Suprapubic skin (tissue), 4 donors: ENCODE measurements at regions not wholly inside any gene's neighbourhood (a gene's known extent, or its start where the extent isn't known, plus 50 kb on each side); places are given as distances from the start of the nearest gene placed in this dataset.

Experiments
- DNase-seq, 2 donors: peaks; one replicate each; pipeline ENCODE4 v3.0.0-alpha.2; 2019; ENCODE audit warnings: low spot score in 2 of 2
- H3K27ac ChIP-seq: fragments of 200-600 bp; sonication (generic); one replicate; pipeline ENCODE4 v1.5.1; 2019
- H3K27me3 ChIP-seq: fragments of 200-600 bp; sonication (generic); one replicate; pipeline ENCODE4 v1.5.1; 2019
- H3K36me3 ChIP-seq: fragments of 200-600 bp; sonication (generic); one replicate; pipeline ENCODE4 v1.5.1; 2019
- H3K4me1 ChIP-seq: fragments of 200-600 bp; sonication (generic); one replicate; pipeline ENCODE4 v1.5.1; 2019
- H3K4me3 ChIP-seq: fragments of 200-600 bp; sonication (generic); one replicate; pipeline ENCODE4 v1.5.1; 2019; ENCODE audit warnings: mild to moderate bottlenecking
- H3K9me3 ChIP-seq: fragments of 200-600 bp; sonication (generic); one replicate; pipeline ENCODE4 v1.5.1; 2019
- CTCF ChIP-seq, 2 donors: fragments of 200-600 bp in 1 of 2; fragments of 450-650 bp in 1 of 2; sonication (generic) in 1 of 2; IDR thresholded peaks; one replicate each; pipeline ENCODE4 v1.5.1; 2016 to 2019; ENCODE audit warnings: antibody characterized with exemption in 2 of 2, mild to moderate bottlenecking in 1 of 2, moderate library complexity in 1 of 2
- EP300 ChIP-seq: sonication (generic); formaldehyde crosslinking; IDR thresholded peaks from one replicate; pipeline ENCODE4 v1.6.1; 2017; ENCODE audit warnings: antibody characterized with exemption
- POLR2A ChIP-seq, 2 donors: fragments of 450-650 bp; IDR thresholded peaks; one replicate each; pipeline ENCODE4 v1.6.1; 2017; ENCODE audit warnings: antibody characterized with exemption in 2 of 2, mild to moderate bottlenecking in 2 of 2, moderate library complexity in 2 of 2
- POLR2AphosphoS5 ChIP-seq, 3 donors: sonication (generic); formaldehyde crosslinking; IDR thresholded peaks; one replicate each; pipeline ENCODE4 v1.6.1; 2017; ENCODE audit warnings: antibody characterized with exemption in 3 of 3
- WGBS: methylation state at CpG from one replicate; pipeline ENCODE4 v1.1.5; 2018; 5-methylcytosine and 5-hydroxymethylcytosine counted together

GRCh38 chr16:80071964-80072456 lies 468.8 kb upstream of the DYNLRB2 start:
- Histone ChIP-seq H3K27ac (no peak overlapping the region), H3K4me1 (no peaks in the 10 kb centered on the region), H3K4me3 (no peak overlapping the region), H3K27me3 (no peaks in the 10 kb centered on the region), H3K36me3 (no peaks in the 10 kb centered on the region), H3K9me3 (no peaks in the 10 kb centered on the region)
- TF ChIP-seq CTCF (IDR thresholded peaks at IDR 0.05) (no peak), POLR2AphosphoS5 (IDR thresholded peaks at IDR 0.05) (no peak), EP300 (no peak), POLR2A (IDR thresholded peaks at IDR 0.05) (no peak)
- no peak for DNase-seq
- 84% methylated on average over 5 of the region's 5 CpGs for WGBS

GRCh38 chr16:80066805-80067580 lies 466.5 kb upstream of the MAF start:
- 58% methylated on average over 12 of the region's 12 CpGs for WGBS
- Histone ChIP-seq H3K27me3 (no peaks in the 10 kb centered on the region), H3K4me1 (no peaks in the 10 kb centered on the region), H3K9me3 (no peaks in the 10 kb centered on the region), H3K4me3 (no peak overlapping the region), H3K36me3 (no peaks in the 10 kb centered on the region), H3K27ac (no peak overlapping the region)
- TF ChIP-seq CTCF (IDR thresholded peaks at IDR 0.05) (no peak), POLR2AphosphoS5 (IDR thresholded peaks at IDR 0.05) (no peak), EP300 (no peak), POLR2A (IDR thresholded peaks at IDR 0.05) (no peak)
- DNase-seq = no peak

GRCh38 chr16:80065541-80065940 lies 465.0 kb upstream of the MAF start:
- DNase-seq = no peak
- H3K36me3 ChIP-seq = no peaks in the 10 kb centered on the region
- no peaks in the 10 kb centered on the region for H3K4me1 ChIP-seq
- H3K27ac ChIP-seq = no peak overlapping the region
- TF ChIP-seq EP300 (no peak), POLR2AphosphoS5 (IDR thresholded peaks at IDR 0.05) (no peak), CTCF (IDR thresholded peaks at IDR 0.05) (no peak), POLR2A (IDR thresholded peaks at IDR 0.05) (no peak)
- no peak overlapping the region for H3K4me3 ChIP-seq
- H3K27me3 ChIP-seq = no peaks in the 10 kb centered on the region
- 74% methylated on average over 3 of the region's 3 CpGs for WGBS
- H3K9me3 ChIP-seq = no peaks in the 10 kb centered on the region

GRCh38 chr16:80063713-80064069 lies 463.2 kb upstream of the MAF start:
- H3K4me3 ChIP-seq = no peak overlapping the region
- H3K27ac ChIP-seq = no peak overlapping the region
- no peak for TF ChIP-seq EP300
- no peak for TF ChIP-seq POLR2A (IDR thresholded peaks at IDR 0.05)
- TF ChIP-seq CTCF (IDR thresholded peaks at IDR 0.05) = no peak
- no peak for TF ChIP-seq POLR2AphosphoS5 (IDR thresholded peaks at IDR 0.05)
- no peaks in the 10 kb centered on the region for H3K9me3 ChIP-seq
- 66% methylated on average over 4 of the region's 4 CpGs for WGBS
- H3K36me3 ChIP-seq = no peaks in the 10 kb centered on the region
- no peaks in the 10 kb centered on the region for H3K27me3 ChIP-seq
- no peak for DNase-seq
- peaks cover 14% of the 10 kb centered on the region for H3K4me1 ChIP-seq

GRCh38 chr16:80063031-80063712 lies 462.6 kb upstream of the MAF start:
- no peaks in the 10 kb centered on the region for H3K27me3 ChIP-seq
- DNase-seq = no peak
- TF ChIP-seq EP300 (no peak), POLR2AphosphoS5 (IDR thresholded peaks at IDR 0.05) (no peak), POLR2A (IDR thresholded peaks at IDR 0.05) (no peak), CTCF (IDR thresholded peaks at IDR 0.05) (no peak)
- 58% methylated on average over 7 of the region's 7 CpGs for WGBS
- no peak overlapping the region for H3K4me3 ChIP-seq
- no peaks in the 10 kb centered on the region for H3K9me3 ChIP-seq
- no peaks in the 10 kb centered on the region for H3K36me3 ChIP-seq
- no peak overlapping the region for H3K27ac ChIP-seq
- peaks cover 19% of the 10 kb centered on the region for H3K4me1 ChIP-seq
